ENCODE measurements at regions not wholly inside any gene's neighbourhood (a gene's known extent, or its start where the extent isn't known, plus 50 kb on each side); places are given as distances from the start of the nearest gene placed in this dataset.
"Not testable (repeated sequence)": the region's sequence is repeated elsewhere in the genome, so short reads cannot be mapped to it uniquely, and the experiment has no call there.

- DNase-seq (ENCODE audit: low read depth in 1 of 2, low spot score in 1 of 2) (no peak), ATAC-seq (no peak), FAIRE-seq (no peak)
- POLR2A ChIA-PET: no interaction called here
- CTCF ChIA-PET: no interaction called here
- no peak overlapping the region for H3K27ac ChIP-seq
- 34% methylated on average over 3 of the region's 3 CpGs for WGBS (ENCODE audit: missing lambda C conversion rate)
- no peak overlapping the region for H3K4me2 ChIP-seq
- no peaks in the 10 kb centered on the region for H3K4me1 ChIP-seq
- no peaks in the 10 kb centered on the region; the same call in 2 of the 3 replicates for H3K9me3 ChIP-seq
- H3K4me3 ChIP-seq: no peak overlapping the region
- TF ChIP-seq RNF2 (IDR thresholded peaks at IDR 0.05; ENCODE audit: borderline replicate concordance, low read depth) (no peak), E2F6 (IDR thresholded peaks at IDR 0.05; ENCODE audit: borderline replicate concordance, low read depth) (no peak), KDM1A (IDR thresholded peaks at IDR 0.05; ENCODE audit: low read depth) (no peak), SREBF2 (IDR thresholded peaks at IDR 0.05) (no peak), MYC (IDR thresholded peaks at IDR 0.05; ENCODE audit: borderline replicate concordance, low read length) (no peak), CHD4 (IDR thresholded peaks at IDR 0.05; ENCODE audit: borderline replicate concordance) (no peak), ELK1 (IDR thresholded peaks at IDR 0.05; ENCODE audit: low read depth, low read length) (no peak), ESRRA (IDR thresholded peaks at IDR 0.05; ENCODE audit: borderline replicate concordance, low read length) (no peak), CHD2 (IDR thresholded peaks at IDR 0.05; ENCODE audit: low read length, partially characterized antibody) (no peak), HES2 (IDR thresholded peaks at IDR 0.05) (no peak), MAZ (IDR thresholded peaks at IDR 0.05; ENCODE audit: borderline replicate concordance, low read depth, low read length) (no peak), POLR2AphosphoS2 (conservative IDR thresholded peaks at IDR 0.05; ENCODE audit: low read length) (no peak), EHMT2 (IDR thresholded peaks at IDR 0.05; ENCODE audit: low read depth) (no peak)
These were observed 756.7 kb upstream of the SEMA6D start for GRCh38 chr15:46960581-46960980.

- DNase-seq (ENCODE audit: low read depth in 1 of 2, low spot score in 1 of 2): no peak
- no peak for ATAC-seq
- Histone ChIP-seq H3K4me2 (no peak overlapping the region), H3K4me3 (no peak overlapping the region), H3K9me3 (no peaks in the 10 kb centered on the region), H3K4me1 (no peaks in the 10 kb centered on the region), H3K27ac (no peak overlapping the region)
- POLR2A ChIA-PET: no interaction called here
- FAIRE-seq: no peak
- TF ChIP-seq BHLHE40 (IDR thresholded peaks at IDR 0.05; ENCODE audit: low read depth, low read length): no peak
- no peak for TF ChIP-seq EHF (CRISPR knock-in tag; IDR thresholded peaks at IDR 0.05)
- no peak for TF ChIP-seq NFE2L2 (conservative IDR thresholded peaks at IDR 0.05; ENCODE audit: low read length)
- no peak for TF ChIP-seq HOXB13 (CRISPR knock-in tag; IDR thresholded peaks at IDR 0.05; ENCODE audit: low read depth)
- no peak for TF ChIP-seq HOXB5 (CRISPR knock-in tag; IDR thresholded peaks at IDR 0.05)
- TF ChIP-seq ZNF302 (CRISPR knock-in tag; IDR thresholded peaks at IDR 0.05): no peak
- TF ChIP-seq FOSB (CRISPR knock-in tag; IDR thresholded peaks at IDR 0.05): no peak
- TF ChIP-seq GATA3 (IDR thresholded peaks at IDR 0.05; ENCODE audit: borderline replicate concordance): no peak
- no peak for TF ChIP-seq MAX (IDR thresholded peaks at IDR 0.05)
- TF ChIP-seq FOSL2 (IDR thresholded peaks at IDR 0.05): no peak
- no peak for TF ChIP-seq FOSL2 (CRISPR knock-in tag; IDR thresholded peaks at IDR 0.05)
- TF ChIP-seq REST (IDR thresholded peaks at IDR 0.05): no peak
- no peak for TF ChIP-seq CBX8 (IDR thresholded peaks at IDR 0.05)
- TF ChIP-seq CHD2 (IDR thresholded peaks at IDR 0.05; ENCODE audit: low read length, partially characterized antibody): no peak
- TF ChIP-seq MYC (IDR thresholded peaks at IDR 0.05; ENCODE audit: borderline replicate concordance, low read length): no peak
- TF ChIP-seq HOXA7 (CRISPR knock-in tag; IDR thresholded peaks at IDR 0.05): no peak
- CTCF ChIA-PET: no interaction called here
These were observed 755.5 kb upstream of the SEMA6D start for GRCh38 chr15:46961795-46962194.

- CTCF ChIA-PET: interaction anchor here (0.6 kb wide), 1 partner anchor 741 kb away, joined by 3 read pairs; no protein-coding TSS in a partner anchor
- POLR2A ChIA-PET: not testable (repeated sequence)
These were observed 729.2 kb upstream of the SEMA6D start for GRCh38 chr15:46988055-46988454.

More at GRCh38 chr15:46988055-46988454, 729.2 kb upstream of the SEMA6D start:
- H3K4me1 ChIP-seq; H3K9me3 ChIP-seq; H3K4me2 ChIP-seq; H3K27ac ChIP-seq; ATAC-seq; FAIRE-seq; H3K4me3 ChIP-seq; DNase-seq (ENCODE audit: low read depth in 1 of 2, low spot score in 1 of 2): not testable (repeated sequence)
- 4% methylated on average over 2 of the region's 2 CpGs for WGBS (ENCODE audit: missing lambda C conversion rate)

Data from A549 (cell line).